RWPE2 (cell line): ENCODE measurements at regions not wholly inside any gene's neighbourhood (a gene's known extent, or its start where the extent isn't known, plus 50 kb on each side); places are given as distances from the start of the nearest gene placed in this dataset.

Experiments
- ATAC-seq: fragments of 200-7000 bp; cut with Tn5 transposase; 3 replicates; pipeline ENCODE4 v1.9.1; 2021; ENCODE audit warnings: low read depth
- DNase-seq: peaks from one replicate; pipeline ENCODE4 v3.0.0-alpha.2; 2020; ENCODE audit warnings: low spot score
- H3K27ac ChIP-seq: fragments of 450-650 bp; 2 replicates; pipeline ENCODE4 v1.5.1; 2017; ENCODE audit warnings: mild to moderate bottlenecking; ENCODE audit not compliant: poor library complexity, severe bottlenecking
- H3K27me3 ChIP-seq: fragments of 250-450 bp; sonication (Bioruptor Pico); 2 replicates; pipeline ENCODE4 v1.5.1; 2021; ENCODE audit warnings: mild to moderate bottlenecking, moderate library complexity; ENCODE audit not compliant: insufficient read depth, poor library complexity, severe bottlenecking
- H3K36me3 ChIP-seq: fragments of 250-450 bp; sonication (Bioruptor Pico); 2 replicates; pipeline ENCODE4 v1.5.1; 2020; ENCODE audit warnings: low read depth, mild to moderate bottlenecking, moderate library complexity
- H3K4me1 ChIP-seq: fragments of 250-450 bp; sonication (Bioruptor Pico); 2 replicates; pipeline ENCODE4 v1.5.1; 2021; ENCODE audit warnings: mild to moderate bottlenecking, moderate library complexity; ENCODE audit not compliant: insufficient read depth, poor library complexity, severe bottlenecking
- H3K4me3 ChIP-seq: fragments of 250-450 bp; sonication (Bioruptor Pico); 2 replicates; pipeline ENCODE4 v1.5.1; 2021; ENCODE audit warnings: mild to moderate bottlenecking, moderate library complexity; ENCODE audit not compliant: severe bottlenecking
- H3K9me3 ChIP-seq: fragments of 250-450 bp; sonication (Bioruptor Pico); 2 replicates; pipeline ENCODE4 v1.5.1; 2021; ENCODE audit warnings: mild to moderate bottlenecking, moderate library complexity; ENCODE audit not compliant: severe bottlenecking
- TF ChIP-seq, protein P1 (sequence below): fragments of 450-650 bp; IDR thresholded peaks from one replicate; pipeline ENCODE4 v1.5.1; 2017; ENCODE audit warnings: mild to moderate bottlenecking, moderate library complexity; ENCODE audit not compliant: poor library complexity, severe bottlenecking

DNA sequence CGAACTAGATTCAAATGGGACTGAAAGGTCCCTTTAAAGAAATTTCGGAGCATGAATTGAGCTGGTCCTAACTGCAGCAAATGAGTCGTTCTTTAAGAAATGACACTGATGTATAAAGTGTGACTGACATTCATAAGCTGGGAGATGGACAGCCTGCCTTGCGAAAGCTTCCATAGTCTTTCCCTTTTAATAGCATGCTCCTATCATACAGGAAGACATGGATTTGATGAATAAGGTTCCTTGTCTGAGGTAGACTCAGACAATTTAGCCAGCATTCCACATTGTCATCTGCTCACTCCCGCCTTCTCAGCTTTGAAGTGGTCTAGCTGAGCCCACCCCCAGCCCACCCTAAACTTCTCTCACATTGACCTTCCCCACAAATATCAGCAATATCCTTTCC, 264.9 kb downstream of the TSN start:
- DNase-seq (no peak), ATAC-seq (no peak)
- Histone ChIP-seq H3K9me3 (no peaks in the 10 kb centered on the region), H3K27me3 (peaks cover 4% of the 10 kb centered on the region), H3K27ac (no peak overlapping the region), H3K4me3 (no peak overlapping the region), H3K4me1 (no peaks in the 10 kb centered on the region), H3K36me3 (no peaks in the 10 kb centered on the region)
- TF ChIP-seq, protein P1, sequence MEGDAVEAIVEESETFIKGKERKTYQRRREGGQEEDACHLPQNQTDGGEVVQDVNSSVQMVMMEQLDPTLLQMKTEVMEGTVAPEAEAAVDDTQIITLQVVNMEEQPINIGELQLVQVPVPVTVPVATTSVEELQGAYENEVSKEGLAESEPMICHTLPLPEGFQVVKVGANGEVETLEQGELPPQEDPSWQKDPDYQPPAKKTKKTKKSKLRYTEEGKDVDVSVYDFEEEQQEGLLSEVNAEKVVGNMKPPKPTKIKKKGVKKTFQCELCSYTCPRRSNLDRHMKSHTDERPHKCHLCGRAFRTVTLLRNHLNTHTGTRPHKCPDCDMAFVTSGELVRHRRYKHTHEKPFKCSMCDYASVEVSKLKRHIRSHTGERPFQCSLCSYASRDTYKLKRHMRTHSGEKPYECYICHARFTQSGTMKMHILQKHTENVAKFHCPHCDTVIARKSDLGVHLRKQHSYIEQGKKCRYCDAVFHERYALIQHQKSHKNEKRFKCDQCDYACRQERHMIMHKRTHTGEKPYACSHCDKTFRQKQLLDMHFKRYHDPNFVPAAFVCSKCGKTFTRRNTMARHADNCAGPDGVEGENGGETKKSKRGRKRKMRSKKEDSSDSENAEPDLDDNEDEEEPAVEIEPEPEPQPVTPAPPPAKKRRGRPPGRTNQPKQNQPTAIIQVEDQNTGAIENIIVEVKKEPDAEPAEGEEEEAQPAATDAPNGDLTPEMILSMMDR, result no peak

DNA sequence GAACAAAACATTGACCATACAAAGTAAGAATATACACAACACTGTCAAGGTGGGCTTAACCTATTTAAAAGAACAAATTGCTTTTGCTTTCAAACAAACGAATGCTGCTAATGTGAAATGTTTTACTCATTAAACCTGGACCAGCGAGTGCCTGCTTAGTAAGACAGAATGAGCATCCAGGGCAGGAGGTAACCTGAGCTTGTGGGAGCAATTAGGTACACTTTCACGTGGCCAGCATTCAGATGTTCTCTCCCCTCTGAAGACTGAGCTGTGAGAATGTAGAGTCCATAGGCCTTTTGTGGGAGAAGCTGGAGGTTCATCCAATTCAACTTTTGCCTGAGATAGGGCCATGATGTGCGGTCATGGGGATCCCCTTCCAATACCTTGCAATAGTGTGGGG, 266.5 kb downstream of the TSN start:
- Histone ChIP-seq H3K4me3 (no peak overlapping the region), H3K9me3 (no peaks in the 10 kb centered on the region), H3K4me1 (no peaks in the 10 kb centered on the region), H3K27ac (no peak overlapping the region), H3K27me3 (peaks cover 4% of the 10 kb centered on the region), H3K36me3 (no peaks in the 10 kb centered on the region)
- TF ChIP-seq, protein P1, result no peak
- DNase-seq, result no peak
- no peak for ATAC-seq

DNA sequence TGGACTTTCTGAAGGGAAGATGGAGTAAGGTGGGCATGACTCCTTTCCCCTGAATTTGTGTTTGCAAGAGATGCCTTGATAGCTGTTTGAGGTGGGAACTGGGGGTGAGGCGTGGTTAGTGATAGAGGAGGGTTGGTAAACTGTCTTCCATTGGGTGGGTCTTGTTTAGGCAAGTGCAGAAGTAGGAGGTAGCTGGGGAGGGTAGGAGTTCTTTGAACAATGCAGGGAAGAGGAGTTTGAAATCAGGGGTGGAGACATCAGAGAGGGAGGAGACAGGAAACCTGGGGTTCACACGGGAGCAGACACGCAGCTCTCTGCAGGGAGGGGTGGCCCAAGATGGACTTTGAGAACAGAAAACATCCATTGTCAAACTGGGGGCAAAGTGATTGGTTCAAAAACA, 267.1 kb downstream of the TSN start:
- TF ChIP-seq, protein P1, result no peak
- no peak for ATAC-seq
- Histone ChIP-seq H3K27me3 (peaks cover 4% of the 10 kb centered on the region), H3K4me3 (no peak overlapping the region), H3K4me1 (no peaks in the 10 kb centered on the region), H3K27ac (no peak overlapping the region), H3K9me3 (no peaks in the 10 kb centered on the region), H3K36me3 (no peaks in the 10 kb centered on the region)
- no peak for DNase-seq

DNA sequence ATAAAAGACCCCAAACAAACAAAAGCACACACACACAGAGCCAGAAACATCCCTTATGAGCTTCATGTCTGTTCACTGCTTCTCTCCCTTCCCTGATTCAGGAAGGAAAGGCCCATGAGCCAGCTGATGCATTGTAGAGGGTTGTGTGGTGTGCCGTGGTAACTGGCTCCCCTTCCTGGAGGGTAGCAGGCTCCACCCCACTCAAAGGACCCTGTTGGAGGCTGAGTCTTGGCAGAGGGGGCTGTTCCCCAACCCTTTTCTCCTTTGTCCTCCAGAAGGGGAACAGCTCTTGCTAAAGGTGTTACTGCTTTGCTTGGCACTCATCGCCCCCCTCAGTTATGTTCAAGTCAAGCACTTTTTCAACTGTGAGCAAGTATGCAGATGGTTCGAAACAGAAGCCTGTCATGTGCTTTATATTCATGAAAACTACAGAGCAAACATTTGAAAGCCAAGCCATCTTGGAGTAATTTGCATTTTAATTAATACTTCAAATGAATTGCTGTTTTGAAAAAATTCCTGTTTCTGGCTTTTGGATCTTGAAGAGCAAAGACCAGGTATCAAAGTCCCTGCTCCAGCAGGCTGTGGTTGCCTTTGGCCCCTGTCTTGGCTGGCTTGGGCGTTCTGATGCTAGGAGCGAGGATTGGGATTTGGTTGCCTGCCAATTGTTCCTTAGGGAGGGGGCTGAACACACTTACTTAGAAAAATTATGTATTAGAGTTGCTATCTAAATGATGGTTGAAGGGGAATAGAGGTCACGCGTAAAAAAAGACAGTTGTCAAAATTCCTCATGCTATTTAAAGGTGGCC, 267.8 kb downstream of the TSN start:
- Histone ChIP-seq H3K36me3 (no peaks in the 10 kb centered on the region), H3K9me3 (no peaks in the 10 kb centered on the region), H3K27me3 (peaks cover 4% of the 10 kb centered on the region), H3K27ac (no peak overlapping the region), H3K4me1 (peaks cover 3% of the 10 kb centered on the region), H3K4me3 (no peak overlapping the region)
- no peak for DNase-seq
- ATAC-seq, result no peak
- TF ChIP-seq, protein P1, result no peak
